GM21825 (cell line): ENCODE measurements at regions not wholly inside any gene's neighbourhood (a gene's known extent, or its start where the extent isn't known, plus 50 kb on each side); places are given as distances from the start of the nearest gene placed in this dataset.

Experiments
- ATAC-seq: cut with Tn5 transposase; IDR thresholded peaks from one replicate; pipeline ENCODE4 v1.9.1; 2021; ENCODE audit warnings: mild to moderate bottlenecking, moderate library complexity; ENCODE audit not compliant: unreplicated experiment

DNA sequence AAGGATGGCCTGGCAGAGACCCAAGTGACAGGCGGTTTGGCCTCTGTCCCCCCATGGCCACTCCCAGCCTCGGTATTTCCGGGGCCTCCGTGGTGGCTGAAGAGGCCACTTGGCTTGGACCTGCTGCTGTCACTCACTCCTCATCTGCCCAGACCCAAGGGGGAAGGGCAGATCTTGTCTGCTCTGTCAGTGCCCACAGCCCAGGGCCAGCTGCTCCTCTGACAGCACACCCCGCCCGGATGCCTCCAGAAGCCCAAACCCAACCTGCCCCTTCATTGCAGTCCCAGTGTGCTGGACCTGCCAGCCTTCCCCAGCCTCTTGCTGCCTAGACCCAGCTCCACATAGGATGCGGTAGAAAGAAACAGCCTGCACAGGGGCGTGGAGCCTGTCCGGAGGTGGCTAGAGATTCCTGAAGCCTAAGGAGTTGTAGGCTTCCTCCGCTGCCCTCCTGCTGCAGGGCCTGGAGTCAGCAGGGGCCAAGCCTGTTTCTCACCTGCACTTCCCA, 52.0 kb downstream of the MAGEF1 start:
- ATAC-seq: no peak

DNA sequence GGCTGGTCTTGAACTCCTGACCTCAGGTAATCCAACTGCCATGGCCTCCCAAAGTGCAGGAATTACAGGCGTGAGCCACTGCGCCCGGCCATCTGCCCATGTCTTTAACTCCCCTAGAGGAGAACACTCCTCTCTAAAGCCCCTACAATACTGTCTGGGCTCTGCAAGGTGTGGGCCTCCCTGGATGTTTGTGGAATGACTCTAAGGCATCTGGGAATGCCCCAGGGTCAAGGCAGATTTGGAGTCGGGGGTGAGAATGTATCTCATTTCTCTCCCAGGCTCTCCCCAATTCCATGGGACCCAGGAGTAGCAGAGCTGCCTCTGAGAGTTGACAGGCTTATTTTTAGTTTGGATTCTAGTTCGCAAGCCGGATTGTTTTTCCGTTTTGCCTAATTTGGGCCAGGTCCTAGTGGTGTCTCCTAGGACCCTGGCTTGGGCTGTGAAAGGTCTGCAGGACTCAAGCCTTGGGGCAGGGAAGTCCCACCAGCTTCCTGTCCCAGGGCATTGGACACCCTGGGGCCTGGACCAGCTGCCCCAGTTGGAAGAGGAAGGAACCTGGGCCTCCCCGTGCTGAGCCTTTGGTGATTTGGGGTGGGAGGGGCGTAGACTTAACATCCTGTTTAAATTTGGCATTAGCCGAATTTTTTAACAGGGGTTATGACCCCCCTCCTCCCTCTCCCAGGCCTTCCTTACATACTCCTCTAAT, 53.5 kb downstream of the MAGEF1 start:
- no peak for ATAC-seq

DNA sequence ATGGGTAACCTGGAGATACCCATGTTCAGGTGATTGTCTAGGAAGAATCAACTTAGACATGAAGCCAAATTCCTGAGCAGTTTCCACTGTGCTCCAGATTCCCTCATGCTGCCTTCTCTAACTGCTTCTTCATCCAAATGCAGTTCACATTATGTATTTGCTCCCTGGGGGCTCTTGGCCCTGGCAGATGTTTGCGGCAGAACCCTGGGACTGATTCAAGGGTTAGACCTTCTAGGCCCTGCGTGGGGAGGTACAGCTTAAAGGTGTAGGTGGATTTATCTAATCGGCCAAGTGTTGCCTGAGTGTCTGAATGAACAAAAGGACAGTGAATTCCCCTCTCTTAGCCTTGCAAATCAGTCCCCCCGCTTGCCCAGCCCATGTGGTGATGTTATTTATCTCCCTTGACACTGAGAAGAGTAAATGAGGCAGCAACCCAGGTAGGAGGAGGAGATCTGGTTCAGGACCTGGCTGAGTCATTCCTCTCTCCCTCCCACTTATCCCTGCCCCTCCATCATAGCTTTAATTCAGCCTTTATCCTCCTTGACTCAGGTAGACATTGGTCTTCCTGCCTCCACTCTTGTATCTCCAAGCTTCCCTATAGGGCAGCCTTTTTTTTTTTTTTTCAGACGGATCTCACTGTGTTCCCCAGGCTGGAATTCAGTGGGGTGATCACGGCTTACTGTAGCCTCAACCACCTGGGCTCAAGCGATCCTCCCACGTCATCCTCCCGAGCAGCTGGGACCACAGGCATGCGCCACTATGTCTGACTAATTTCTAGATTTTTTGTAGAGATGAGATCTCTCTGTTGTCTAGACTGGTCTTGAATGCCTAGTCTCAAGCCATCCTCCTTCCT, 54.8 kb downstream of the MAGEF1 start:
- peak; percentile 78 for ATAC-seq

DNA sequence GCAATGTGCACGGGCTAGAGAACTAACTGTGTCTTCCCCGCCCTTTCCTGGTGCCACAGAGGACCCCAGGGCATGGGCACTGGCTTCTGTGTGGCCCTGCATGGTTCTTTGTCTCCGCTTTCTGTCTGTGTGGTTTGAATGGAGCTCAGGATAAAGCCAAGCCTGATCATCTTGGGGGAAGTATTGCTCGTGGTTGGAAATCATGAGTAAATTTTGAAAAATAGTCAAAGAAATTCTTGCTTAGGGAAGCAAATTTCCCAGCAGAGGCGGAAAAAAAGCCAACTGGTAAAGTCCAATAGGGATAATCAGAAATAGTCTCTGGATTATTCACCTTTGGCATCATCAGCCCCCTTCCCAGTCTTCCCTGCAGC, 55.4 kb downstream of the MAGEF1 start:
- no peak for ATAC-seq

DNA sequence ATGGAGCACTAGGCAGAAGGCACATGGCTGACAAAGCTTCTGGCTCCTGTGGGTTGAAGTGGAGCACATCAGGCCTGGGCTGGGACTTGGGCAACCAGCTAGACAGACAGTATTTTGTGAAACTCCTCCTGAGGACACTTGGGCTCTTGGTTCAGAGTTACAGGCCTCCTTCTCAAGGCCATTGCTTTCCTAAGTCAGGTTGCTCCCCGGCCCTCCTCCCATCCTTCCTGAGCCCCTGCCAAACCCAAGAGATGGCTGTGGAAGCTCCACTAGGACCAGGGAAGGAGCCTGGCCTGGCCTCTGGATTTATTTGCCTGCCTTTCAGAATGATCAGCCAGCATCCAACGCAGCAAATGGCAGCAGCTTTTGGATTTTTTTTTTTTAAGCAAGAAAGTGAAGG, 56.3 kb downstream of the MAGEF1 start:
- no peak for ATAC-seq

DNA sequence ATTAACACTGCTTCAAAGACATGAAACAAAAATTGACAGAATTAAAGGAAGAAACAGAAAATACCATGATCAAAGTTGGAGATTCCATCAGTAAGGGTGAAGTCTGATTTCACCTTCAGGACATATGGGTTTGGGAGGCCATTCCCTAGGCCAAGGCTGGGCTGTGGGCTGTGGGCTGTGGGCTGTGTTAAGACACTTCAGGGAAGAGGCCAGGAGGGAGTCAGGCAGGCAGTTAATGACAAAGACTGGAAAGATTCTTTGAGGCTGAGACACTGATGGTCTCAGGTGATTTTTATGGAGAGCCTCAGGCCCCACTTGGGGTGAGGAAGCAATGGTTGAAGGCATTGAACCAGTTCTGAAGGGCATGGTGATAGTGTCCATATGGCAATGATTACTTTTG, 57.5 kb downstream of the MAGEF1 start:
- no peak for ATAC-seq

DNA sequence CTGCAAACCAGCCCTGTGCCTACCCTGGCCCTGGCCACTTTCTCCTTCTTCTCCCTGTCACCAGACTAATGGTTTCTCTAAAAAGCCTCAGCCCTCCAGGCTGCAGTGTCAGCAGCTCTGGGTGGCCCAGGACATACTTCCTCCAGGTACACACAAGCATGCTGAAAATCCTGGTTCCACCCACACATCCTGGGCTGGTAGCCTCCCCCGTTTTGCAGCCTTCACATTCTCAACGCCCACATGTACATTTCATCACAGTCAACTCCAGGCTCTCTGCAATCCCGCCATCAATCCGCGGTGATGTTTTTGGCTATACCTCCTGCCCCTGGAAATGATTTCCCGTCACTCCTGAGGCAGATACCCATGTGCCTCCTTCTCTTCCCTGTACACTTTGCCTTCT, 59.4 kb downstream of the MAGEF1 start:
- ATAC-seq: no peak

DNA sequence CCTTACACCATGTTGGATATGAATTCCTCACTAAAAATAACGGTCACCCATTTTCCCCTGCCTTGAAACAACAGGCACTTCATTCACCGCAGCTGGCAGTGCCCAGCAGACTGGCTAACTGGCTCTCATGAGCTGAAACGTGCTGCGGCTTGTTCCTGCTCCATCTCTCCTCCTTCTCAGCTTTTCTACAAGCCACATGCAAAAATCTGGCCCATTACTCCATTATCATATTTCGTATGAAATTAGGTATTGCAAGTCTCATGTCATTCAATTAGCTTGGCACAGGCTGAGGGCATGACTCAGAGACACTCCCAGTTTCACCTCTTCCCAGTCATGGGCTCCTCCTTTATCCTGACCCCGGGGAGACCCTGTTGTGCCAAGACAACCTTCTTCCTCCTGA, 60.0 kb downstream of the MAGEF1 start:
- ATAC-seq: no peak

DNA sequence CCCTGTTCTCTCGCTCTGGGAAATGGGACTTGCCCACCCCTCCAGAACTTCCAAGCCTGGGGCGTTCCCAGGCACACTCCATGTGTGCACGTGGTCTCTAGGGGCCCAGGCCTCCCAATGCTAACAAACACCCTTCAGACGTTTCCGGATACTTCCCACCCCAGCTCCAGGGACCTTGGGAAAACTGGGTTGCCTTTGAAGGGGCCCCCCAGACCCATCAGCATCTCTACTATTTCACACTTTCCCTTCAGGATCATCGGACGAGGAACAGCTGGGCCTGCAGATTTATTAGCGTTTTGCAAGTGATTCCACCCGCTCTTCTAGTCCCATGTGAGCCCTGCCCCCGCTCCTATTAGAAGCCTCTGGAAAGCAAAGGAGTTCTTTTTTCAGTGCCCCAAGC, 63.2 kb downstream of the MAGEF1 start:
- no peak for ATAC-seq

DNA sequence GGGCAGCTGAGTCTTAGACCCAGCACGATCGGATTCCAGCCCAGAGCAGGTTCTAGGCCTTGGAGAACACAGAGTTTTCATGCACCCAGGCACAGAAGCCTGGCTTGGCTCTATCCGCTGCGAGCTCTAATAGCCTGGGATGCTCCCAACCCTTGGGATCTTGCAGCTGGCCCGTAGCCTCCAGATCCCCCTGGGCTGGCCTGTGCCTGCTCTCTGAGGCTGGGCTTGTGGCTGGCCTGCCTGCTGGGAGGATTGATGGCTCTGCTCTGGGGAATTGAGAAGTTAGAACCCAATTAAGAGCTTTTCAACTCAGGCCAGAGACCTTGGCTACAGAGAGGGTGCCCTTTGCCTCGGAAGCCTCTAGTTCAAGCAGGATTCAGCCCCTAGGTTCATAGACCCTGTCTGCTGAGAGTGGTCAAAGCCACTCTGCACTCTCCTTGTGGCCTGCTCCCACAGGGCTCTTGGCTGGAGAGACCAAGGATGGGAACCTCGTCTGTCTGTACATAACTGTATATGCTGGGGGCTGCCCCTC, 64.4 kb downstream of the MAGEF1 start:
- no peak for ATAC-seq

DNA sequence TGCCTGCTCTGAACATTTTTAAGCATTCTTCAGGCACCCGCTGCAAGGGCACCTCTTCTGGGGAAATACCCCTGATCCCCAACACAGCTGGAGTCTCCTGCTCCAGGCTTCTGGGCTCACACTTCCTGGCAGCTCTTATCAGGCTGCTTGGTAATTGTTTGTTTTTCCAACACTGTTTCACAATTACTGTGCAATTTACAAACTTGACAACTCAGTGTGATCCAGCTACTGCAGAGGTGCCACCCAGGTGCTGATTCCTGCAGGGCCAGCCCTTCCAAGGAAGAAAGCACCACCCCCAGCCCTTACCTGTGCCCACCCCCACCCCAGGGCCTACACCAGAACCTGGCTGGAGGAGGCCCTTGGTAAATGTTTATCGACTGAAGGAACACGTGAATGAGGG, 66.5 kb downstream of the MAGEF1 start:
- ATAC-seq: no peak

DNA sequence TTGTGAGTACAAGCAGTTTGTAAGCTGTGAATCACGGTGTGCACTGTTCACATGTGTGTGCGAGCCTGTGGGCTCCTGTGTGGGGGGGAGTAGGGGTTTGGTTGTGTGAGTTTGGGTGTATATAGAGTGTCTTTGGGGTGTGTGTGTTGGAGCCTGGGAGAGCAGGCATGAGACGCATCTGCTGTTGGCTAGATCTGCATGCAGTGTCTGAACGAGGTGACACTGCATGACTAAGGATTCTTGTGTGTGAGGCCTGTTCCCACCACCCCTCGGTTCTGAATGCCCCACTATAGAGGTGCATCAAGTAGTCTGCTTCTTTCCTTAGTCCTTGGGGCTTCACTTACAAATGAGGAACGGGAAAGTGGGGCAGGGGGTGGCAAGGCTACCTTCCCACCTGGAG, 68.4 kb downstream of the MAGEF1 start:
- no peak for ATAC-seq

DNA sequence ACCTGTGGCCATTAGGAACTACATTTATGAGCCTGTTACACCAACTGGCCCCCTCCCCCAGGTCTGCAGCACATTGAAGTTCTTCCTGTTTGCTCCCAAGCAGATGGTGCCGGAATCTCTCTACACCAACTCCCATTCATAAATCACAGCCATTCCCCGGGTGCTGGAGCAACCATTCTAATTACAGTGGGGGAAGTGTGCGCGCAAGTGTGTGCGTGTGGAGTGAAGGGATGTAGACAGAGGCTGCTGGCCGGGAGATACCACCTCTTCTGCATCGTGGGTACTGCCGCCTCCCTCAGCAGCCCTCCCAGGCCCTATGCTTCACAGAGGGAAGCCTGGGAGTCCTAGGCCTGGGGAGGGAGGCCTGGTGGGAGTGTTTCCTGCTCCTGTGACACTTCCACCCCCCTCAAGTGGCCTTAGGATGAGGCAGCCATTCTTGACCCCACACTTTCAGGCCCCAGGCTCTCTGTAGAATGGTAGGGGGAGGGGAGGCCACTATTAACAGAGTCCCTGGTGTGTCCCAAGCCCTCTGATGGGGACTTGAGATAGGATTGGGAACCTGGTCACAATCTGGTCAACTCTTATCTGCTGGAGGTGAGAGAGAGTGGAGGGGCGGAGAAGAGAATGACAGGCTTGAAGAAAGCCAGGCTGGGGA, 69.1 kb downstream of the MAGEF1 start:
- no peak for ATAC-seq

DNA sequence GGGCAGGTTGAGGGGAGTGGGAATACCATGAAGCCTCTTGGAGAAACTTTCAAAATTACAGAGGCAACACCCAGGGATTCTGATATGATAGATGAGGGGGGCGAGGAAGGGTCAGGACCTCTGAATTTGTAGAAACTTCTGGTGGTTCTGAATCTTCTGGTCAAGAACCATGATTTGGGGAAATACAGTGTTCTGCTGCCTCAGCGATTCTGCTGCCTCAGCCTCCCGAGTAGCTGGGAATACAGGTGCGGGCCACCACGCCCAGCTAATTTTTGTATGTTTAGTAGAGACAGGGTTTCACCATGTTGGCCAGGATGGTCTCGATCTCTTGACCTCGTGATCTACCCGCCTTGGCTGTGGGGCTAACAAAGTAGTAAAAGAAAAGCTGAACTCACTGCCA, 70.4 kb downstream of the MAGEF1 start:
- ATAC-seq: no peak

DNA sequence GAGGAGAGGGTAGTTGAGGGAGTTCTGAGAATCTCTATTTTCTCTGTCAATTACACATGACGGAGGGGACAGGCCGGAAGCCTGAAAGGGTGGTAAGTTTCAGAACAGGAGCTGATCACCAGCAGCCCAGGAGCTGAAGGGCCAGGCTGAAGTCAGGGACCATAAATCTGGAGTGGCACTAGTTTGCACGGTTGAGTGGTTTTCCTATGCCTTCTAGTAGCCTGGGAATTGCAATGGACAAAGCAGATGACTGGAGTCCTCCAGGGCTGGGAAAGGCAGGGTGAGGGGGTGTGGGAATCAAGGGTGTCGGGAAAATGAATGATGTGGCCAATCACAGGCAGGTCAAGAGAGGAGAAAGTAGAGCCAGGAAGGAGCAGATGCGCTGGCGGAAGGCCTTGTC, 72.5 kb downstream of the MAGEF1 start:
- no peak for ATAC-seq

DNA sequence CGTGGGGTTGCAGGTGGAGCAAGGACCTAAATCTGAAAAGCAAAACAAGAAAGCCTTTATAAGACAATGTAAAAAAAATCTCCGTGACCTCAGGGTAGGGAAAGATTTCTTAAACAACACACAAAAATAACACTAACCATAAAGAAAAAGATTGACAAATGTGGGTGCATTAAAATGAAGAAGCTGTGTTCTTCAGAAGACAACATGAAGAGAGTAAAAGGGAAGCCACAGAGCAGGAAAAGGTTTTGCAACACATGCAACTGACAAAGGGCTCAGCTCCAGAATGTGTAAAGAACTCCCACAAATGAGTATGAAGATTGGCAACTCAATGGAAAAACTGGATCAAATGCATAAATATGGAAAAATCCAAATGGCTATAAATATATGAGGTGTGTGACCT, 74.2 kb downstream of the MAGEF1 start:
- ATAC-seq: no peak

DNA sequence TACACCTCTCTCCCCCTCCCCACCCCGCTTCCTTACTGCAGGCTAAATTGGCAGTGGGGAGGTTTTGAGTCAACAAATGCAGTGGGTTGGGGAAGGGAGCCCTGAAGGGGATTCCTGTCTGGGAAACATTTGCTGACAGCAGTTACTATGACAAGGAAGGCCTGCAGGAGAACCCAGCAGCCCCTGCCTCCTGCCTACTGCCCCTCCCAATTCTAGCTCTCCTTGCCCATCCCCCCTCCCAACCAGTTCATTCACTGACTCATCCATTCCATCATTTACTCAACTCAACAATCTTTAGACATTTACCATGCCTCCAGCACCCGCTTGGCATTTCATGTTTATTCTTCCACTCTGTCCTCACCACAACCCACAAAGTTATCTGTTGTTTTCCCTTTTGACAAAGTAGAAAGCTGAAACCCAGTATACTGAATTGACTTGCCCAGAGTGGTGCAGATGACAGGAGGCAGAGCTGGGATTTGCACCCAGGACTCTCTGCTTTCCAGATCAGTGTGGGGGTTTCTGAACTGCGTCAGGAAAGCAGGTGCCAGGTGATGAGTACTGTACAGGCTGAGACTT, 75.0 kb downstream of the MAGEF1 start:
- no peak for ATAC-seq

DNA sequence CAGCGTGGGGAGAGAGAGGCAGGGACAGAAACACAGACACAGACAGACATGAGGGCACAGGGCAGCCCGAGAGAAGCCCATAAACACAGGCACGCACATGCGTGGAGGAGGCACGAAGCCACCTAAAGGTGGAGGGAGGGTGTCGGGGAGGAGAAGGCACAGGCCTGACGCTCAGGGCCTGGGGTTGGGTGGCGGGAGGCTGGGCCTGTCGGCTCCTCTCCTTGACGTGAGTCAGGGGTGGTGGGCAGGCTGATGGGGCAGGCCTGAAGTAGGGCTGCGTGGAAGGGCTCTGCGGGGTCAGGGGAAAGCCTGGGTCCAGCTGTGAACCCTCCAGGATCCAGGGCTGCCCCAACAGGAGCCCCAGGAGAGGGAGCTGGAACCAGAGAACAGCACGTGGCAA, 74.2 kb downstream of the EPHB3 start:
- no peak for ATAC-seq

DNA sequence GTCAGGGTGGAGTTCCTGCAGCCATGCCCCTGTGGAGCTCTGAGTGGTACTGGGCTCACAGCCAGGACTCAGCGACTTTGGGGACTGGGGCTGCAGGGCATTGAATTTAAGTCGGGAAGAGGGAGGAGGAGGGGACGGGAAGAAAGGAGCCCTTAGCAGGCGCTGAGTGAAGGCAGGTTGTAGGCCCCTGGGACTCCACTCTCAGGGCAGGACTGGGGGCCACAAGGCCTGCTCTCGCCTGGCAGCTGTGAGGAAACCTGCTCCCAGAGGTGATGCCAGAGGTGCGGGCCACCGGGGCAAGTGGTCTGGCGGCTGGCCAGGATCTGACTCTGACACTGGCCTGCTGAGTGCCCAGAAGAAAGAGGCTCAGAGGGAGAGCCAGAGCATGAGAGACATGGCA, 73.5 kb downstream of the EPHB3 start:
- ATAC-seq: no peak

DNA sequence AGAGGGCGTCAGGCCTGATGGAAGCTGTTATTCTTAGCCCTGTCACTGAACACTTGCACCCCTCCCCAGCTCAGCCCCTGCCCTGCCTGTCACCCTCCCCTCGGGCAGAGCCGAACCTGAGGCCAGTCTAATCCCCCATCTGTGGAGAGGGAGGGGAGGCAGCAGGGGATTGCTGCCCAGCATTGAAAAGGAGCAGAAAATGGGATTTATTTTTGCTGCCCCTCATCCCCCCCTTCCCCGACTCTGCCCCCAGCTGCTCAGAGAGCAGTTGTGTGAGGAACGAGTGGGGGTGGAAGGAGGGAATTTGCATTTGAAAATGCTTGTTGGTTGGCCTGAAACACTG, 71.6 kb downstream of the EPHB3 start:
- no peak for ATAC-seq

DNA sequence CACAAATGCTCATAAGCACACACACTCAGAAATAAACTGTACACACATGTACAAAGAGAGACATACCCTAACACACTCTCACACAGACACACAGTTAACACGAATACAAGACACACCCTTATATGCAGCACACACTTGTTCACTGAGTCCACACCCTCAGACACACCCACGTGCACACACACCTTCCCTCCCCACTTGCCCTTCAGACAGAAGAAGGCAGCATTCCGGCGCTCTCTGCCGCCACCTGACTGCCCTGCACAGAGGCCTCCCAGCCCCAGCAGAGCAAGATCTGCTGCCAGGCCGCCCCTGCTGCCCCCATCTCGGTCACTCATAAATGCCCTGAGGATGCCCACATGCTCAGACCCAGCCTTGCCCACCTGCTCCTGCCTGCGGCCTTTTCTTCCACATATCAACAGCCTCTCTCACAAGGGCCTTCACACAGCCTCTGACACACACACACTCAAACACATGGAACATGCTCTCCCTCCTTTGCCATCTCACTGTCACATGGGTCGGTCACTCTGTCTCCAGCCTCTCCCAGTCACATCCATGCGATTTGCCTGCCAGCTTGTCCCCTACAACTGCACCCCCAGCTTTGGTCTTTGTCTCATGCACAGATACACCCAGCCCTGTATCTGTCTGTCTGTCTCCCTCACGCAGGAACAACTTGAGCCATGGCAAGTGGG, 71.1 kb downstream of the EPHB3 start:
- no peak for ATAC-seq
